IMR-90 (cell line): ENCODE measurements at regions not wholly inside any gene's neighbourhood (a gene's known extent, or its start where the extent isn't known, plus 50 kb on each side); places are given as distances from the start of the nearest gene placed in this dataset.

ENCODE experiments used
- FOS ChIP-seq: fragments of 150-350 bp; IDR thresholded peaks from 2 replicates; pipeline ENCODE4 v1.6.1; 2016; ENCODE audit warnings: low read depth, low read length
- MAFK ChIP-seq: IDR thresholded peaks from 2 replicates; pipeline ENCODE4 v1.6.1; 2012; ENCODE audit warnings: low read depth, low read length, improper control_type of control experiment
- MAZ ChIP-seq: IDR thresholded peaks from 2 replicates; pipeline ENCODE4 v1.6.1; 2012; ENCODE audit warnings: low read depth, mild to moderate bottlenecking, low read length, improper control_type of control experiment, moderate library complexity, borderline replicate concordance
- MXI1 ChIP-seq: IDR thresholded peaks from 2 replicates; pipeline ENCODE4 v1.6.1; 2012; ENCODE audit warnings: low read depth, mild to moderate bottlenecking, low read length, moderate library complexity, borderline replicate concordance
- POLR2A ChIP-seq: IDR thresholded peaks from 2 replicates; pipeline ENCODE4 v1.6.1; 2012; ENCODE audit warnings: mild to moderate bottlenecking, low read depth, low read length
- RAD21 ChIP-seq: IDR thresholded peaks from 2 replicates; pipeline ENCODE4 v1.6.1; 2012; ENCODE audit warnings: low read length, improper control_type of control experiment
- RFX5 ChIP-seq: IDR thresholded peaks from 2 replicates; pipeline ENCODE4 v1.8.0; 2012; ENCODE audit warnings: low read depth, mild to moderate bottlenecking, low read length, moderate library complexity
- SMC3 ChIP-seq: fragments of 150-350 bp; IDR thresholded peaks from 2 replicates; pipeline ENCODE4 v1.6.1; 2016; ENCODE audit warnings: low read depth, mild to moderate bottlenecking, antibody characterized with exemption, low read length, moderate library complexity
- TF ChIP-seq, protein P1 (sequence below): conservative IDR thresholded peaks from 2 replicates; pipeline ENCODE4 v1.5.1; 2012; ENCODE audit warnings: mild to moderate bottlenecking, low read depth, low read length, improper control_type of control experiment
- TF ChIP-seq, protein P2 (sequence below): fragments of 150-350 bp; IDR thresholded peaks from 2 replicates; pipeline ENCODE4 v1.6.1; 2016; ENCODE audit warnings: low read depth, mild to moderate bottlenecking, low read length, moderate library complexity, borderline replicate concordance
- TF ChIP-seq, protein P3 (sequence below): fragments of 150-350 bp; IDR thresholded peaks from 2 replicates; pipeline ENCODE4 v1.6.1; 2017; ENCODE audit warnings: mild to moderate bottlenecking, antibody characterized with exemption, low read length, low read depth

DNA sequence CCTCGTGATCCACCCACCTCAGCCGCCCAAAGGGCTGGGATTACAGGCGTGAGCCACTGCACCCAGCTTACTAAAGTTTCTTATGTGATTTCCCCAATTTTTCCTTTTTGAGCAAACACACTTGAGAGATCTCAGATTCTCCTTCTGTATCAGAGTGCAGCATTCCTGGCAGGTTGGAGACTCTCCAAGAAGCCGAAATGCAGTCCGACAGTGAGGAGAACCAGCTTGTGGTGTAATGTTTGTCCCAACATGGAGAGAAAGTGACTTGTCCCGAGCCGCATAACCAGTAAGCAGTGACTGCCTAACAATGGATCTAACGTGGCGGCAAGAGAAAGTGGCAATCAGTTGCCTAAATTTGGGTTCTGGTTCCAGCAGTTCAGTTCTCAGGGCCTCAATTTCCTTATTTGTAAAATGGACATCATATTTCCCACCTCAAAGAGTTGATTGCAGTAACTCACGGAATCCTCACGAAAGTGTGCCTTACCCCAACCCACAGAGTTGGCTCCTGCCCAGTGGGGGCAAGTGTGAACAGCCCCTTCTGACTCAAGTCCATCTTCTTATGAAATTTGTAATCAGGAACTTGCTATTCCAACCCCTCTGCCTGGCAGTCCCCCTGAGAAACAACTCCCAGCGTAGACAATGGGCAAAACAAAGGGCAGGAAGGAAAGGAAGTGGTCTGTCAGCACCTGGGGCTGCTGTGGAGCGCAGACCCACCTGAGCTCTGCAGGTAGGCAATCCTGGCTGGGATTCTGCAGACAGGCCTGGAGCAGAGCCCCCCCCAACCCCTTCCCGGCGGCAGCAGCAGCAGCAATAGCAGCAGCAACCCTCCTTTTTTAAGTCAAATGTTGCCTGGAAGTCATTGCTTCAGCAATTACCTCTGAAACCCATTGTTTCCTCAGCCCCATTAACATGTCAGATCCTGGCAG is 223.6 kb upstream of the POU3F1 start:
- TF ChIP-seq, protein P1, sequence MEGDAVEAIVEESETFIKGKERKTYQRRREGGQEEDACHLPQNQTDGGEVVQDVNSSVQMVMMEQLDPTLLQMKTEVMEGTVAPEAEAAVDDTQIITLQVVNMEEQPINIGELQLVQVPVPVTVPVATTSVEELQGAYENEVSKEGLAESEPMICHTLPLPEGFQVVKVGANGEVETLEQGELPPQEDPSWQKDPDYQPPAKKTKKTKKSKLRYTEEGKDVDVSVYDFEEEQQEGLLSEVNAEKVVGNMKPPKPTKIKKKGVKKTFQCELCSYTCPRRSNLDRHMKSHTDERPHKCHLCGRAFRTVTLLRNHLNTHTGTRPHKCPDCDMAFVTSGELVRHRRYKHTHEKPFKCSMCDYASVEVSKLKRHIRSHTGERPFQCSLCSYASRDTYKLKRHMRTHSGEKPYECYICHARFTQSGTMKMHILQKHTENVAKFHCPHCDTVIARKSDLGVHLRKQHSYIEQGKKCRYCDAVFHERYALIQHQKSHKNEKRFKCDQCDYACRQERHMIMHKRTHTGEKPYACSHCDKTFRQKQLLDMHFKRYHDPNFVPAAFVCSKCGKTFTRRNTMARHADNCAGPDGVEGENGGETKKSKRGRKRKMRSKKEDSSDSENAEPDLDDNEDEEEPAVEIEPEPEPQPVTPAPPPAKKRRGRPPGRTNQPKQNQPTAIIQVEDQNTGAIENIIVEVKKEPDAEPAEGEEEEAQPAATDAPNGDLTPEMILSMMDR = no peak
- TF ChIP-seq, protein P2, sequence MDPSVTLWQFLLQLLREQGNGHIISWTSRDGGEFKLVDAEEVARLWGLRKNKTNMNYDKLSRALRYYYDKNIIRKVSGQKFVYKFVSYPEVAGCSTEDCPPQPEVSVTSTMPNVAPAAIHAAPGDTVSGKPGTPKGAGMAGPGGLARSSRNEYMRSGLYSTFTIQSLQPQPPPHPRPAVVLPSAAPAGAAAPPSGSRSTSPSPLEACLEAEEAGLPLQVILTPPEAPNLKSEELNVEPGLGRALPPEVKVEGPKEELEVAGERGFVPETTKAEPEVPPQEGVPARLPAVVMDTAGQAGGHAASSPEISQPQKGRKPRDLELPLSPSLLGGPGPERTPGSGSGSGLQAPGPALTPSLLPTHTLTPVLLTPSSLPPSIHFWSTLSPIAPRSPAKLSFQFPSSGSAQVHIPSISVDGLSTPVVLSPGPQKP = no peak
- TF ChIP-seq FOS = no peak
- TF ChIP-seq SMC3 = no peak
- no peak for TF ChIP-seq MXI1
- no peak for TF ChIP-seq RAD21
- no peak for TF ChIP-seq MAFK
- no peak for TF ChIP-seq RFX5
- no peak for TF ChIP-seq MAZ
- no peak for TF ChIP-seq POLR2A
- TF ChIP-seq, protein P3, sequence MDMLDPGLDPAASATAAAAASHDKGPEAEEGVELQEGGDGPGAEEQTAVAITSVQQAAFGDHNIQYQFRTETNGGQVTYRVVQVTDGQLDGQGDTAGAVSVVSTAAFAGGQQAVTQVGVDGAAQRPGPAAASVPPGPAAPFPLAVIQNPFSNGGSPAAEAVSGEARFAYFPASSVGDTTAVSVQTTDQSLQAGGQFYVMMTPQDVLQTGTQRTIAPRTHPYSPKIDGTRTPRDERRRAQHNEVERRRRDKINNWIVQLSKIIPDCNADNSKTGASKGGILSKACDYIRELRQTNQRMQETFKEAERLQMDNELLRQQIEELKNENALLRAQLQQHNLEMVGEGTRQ = no peak
